ENCODE measurements at regions not wholly inside any gene's neighbourhood (a gene's known extent, or its start where the extent isn't known, plus 50 kb on each side); places are given as distances from the start of the nearest gene placed in this dataset.

DNA sequence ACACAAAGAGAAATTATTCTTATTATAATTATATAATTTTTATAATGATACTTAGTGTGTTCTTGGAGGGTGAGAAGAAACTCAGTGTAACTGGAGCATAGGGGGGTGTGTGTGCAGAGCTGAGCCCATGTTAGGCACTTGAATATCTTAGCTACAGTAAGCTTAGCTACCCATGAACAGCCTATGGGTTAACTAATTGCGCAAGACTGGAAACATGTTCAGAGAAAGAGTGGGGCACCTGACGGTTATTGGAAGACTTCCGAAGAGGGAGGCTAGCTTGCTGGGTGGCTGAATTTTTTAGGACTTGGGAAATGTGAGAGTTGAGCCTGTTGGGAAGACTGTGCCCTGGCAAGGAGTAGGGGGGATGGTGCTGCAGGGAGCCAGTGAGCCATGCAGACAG is 229.2 kb downstream of the SLC4A3 start:
- TF ChIP-seq, protein P1, sequence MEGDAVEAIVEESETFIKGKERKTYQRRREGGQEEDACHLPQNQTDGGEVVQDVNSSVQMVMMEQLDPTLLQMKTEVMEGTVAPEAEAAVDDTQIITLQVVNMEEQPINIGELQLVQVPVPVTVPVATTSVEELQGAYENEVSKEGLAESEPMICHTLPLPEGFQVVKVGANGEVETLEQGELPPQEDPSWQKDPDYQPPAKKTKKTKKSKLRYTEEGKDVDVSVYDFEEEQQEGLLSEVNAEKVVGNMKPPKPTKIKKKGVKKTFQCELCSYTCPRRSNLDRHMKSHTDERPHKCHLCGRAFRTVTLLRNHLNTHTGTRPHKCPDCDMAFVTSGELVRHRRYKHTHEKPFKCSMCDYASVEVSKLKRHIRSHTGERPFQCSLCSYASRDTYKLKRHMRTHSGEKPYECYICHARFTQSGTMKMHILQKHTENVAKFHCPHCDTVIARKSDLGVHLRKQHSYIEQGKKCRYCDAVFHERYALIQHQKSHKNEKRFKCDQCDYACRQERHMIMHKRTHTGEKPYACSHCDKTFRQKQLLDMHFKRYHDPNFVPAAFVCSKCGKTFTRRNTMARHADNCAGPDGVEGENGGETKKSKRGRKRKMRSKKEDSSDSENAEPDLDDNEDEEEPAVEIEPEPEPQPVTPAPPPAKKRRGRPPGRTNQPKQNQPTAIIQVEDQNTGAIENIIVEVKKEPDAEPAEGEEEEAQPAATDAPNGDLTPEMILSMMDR (IDR thresholded peaks at IDR 0.05; ENCODE audit: control extremely low read depth, extremely low read depth): no peak
- ATAC-seq (ENCODE audit: insufficient read depth, low FRiP score) (no peak), DNase-seq (peak in 1 of 3 donors; percentile 63)
- peaks cover 0 to 15% (median 0%) of the 10 kb centered on the region in 5 donors for H3K4me1 ChIP-seq (ENCODE audit: control insufficient read depth in 5 of 5, insufficient read depth in 5 of 5, low read length in 5 of 5)
- no peak overlapping the region for H3K27ac ChIP-seq (ENCODE audit: low read depth in 1 of 2, low read length in 1 of 2)
- WGBS, 2 donors: 63 to 72% methylated on average over 3 of the region's 3 CpGs
- no peaks in the 10 kb centered on the region for H3K36me3 ChIP-seq (ENCODE audit: control insufficient read depth in 4 of 4, insufficient read depth in 4 of 4, low read length in 4 of 4)
- H3K4me3 ChIP-seq: no peak overlapping the region
- H3K27me3 ChIP-seq (ENCODE audit: control insufficient read depth in 3 of 3, insufficient read depth in 3 of 3, low read length in 2 of 3): no peaks in the 10 kb centered on the region
- no peak overlapping the region for H3K9ac ChIP-seq (ENCODE audit: insufficient read depth in 1 of 2, low read length in 2 of 2)
- peaks cover 0 to 5% (median 0%) of the 10 kb centered on the region in 4 donors for H3K9me3 ChIP-seq (ENCODE audit: control insufficient read depth in 4 of 4, insufficient read depth in 3 of 4, low read length in 3 of 4)

DNA sequence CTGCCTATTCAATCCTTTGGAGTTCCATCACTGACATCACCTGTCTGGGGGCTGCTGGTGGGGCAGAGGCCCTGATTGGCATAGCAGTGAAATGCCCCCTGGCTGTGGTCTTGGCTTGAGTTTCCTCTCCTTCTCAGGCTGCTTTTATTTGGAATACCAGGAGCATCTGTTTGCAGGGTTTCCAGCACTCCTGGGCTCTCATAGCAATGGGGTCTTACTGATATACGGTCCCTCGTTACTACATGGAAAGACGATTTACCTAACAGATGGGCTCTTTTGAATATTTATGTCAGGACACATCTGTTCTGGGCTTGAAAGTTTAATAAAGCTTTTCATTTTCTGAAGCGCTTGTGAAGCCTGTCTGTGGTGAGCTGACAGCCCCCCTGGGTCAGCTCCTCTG is 230.3 kb downstream of the SLC4A3 start:
- ATAC-seq (ENCODE audit: insufficient read depth, low FRiP score): no peak
- WGBS, 2 donors: 70 to 76% methylated on average over 4 of the region's 4 CpGs

DNA sequence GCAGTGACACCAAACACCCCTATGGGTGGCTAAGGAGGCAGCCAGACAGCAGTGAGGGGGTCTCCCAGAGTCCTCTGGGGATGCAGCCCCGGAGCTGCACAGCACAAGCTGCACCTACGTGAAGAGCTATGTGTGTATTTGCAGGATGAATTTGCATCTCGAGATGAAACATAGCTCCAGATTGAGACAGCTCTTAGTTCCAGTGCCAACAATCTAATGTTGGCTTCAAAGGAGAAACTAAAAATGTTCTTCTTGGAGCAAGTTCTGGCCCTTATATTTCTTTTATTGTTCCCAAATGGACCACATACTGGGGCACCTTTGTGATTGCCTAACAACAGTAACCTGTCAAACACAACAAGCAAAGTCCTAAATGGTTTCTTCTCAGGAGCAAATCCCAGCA is 233.9 kb downstream of the SLC4A3 start:
- Histone ChIP-seq H3K4me1 (ENCODE audit: control insufficient read depth in 5 of 5, insufficient read depth in 5 of 5, low read length in 5 of 5) (no peaks in the 10 kb centered on the region), H3K9ac (ENCODE audit: insufficient read depth in 1 of 2, low read length in 2 of 2) (no peak overlapping the region), H3K4me3 (no peak overlapping the region), H3K9me3 (ENCODE audit: control insufficient read depth in 4 of 4, insufficient read depth in 3 of 4, low read length in 3 of 4) (no peaks in the 10 kb centered on the region), H3K36me3 (ENCODE audit: control insufficient read depth in 4 of 4, insufficient read depth in 4 of 4, low read length in 4 of 4) (no peaks in the 10 kb centered on the region), H3K27ac (ENCODE audit: low read depth in 1 of 2, low read length in 1 of 2) (no peak overlapping the region), H3K27me3 (ENCODE audit: control insufficient read depth in 3 of 3, insufficient read depth in 3 of 3, low read length in 2 of 3) (peaks cover 0 to 3% (median 0%) of the 10 kb centered on the region in 3 donors)
- no peak for DNase-seq
- 78 to 94% methylated on average over 3 of the region's 3 CpGs for WGBS, 2 donors
- ATAC-seq (ENCODE audit: insufficient read depth, low FRiP score): no peak
- TF ChIP-seq, protein P1 (IDR thresholded peaks at IDR 0.05; ENCODE audit: control extremely low read depth, extremely low read depth): no peak

More for the DNA sequence above, 230.3 kb downstream of the SLC4A3 start:
- H3K9ac ChIP-seq (ENCODE audit: insufficient read depth in 1 of 2, low read length in 2 of 2): no peak overlapping the region
- H3K4me1 ChIP-seq (ENCODE audit: control insufficient read depth in 5 of 5, insufficient read depth in 5 of 5, low read length in 5 of 5): peaks cover 0 to 4% (median 0%) of the 10 kb centered on the region in 5 donors
- peaks cover 0 to 2% (median 0%) of the 10 kb centered on the region in 4 donors for H3K9me3 ChIP-seq (ENCODE audit: control insufficient read depth in 4 of 4, insufficient read depth in 3 of 4, low read length in 3 of 4)
- no peak overlapping the region for H3K4me3 ChIP-seq
- H3K27ac ChIP-seq (ENCODE audit: low read depth in 1 of 2, low read length in 1 of 2): no peak overlapping the region
- DNase-seq: no peak
- H3K36me3 ChIP-seq (ENCODE audit: control insufficient read depth in 4 of 4, insufficient read depth in 4 of 4, low read length in 4 of 4): no peaks in the 10 kb centered on the region
- TF ChIP-seq, protein P1 (IDR thresholded peaks at IDR 0.05; ENCODE audit: control extremely low read depth, extremely low read depth): no peak
- H3K27me3 ChIP-seq (ENCODE audit: control insufficient read depth in 3 of 3, insufficient read depth in 3 of 3, low read length in 2 of 3): no peaks in the 10 kb centered on the region

DNA sequence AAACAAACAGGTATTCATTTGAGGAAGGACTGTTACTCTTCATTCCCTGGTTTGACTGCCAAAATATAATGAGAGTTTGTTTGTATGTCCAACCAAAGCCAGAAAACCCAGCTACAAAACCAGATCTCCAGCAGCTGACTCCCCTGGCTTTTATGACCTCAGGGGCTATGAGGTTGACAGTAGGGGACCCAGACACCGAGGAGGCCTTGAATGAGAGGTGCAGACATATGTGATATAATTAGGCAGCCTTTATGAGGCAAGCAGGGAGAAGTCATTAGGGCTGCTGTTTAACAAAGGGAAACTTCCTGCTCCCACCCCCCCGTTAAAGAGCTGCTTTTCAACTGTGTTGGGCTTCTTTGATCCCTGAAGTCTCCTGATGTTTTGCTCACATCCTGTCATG is 236.7 kb downstream of the SLC4A3 start:
- Histone ChIP-seq H3K9ac (ENCODE audit: insufficient read depth in 1 of 2, low read length in 2 of 2) (no peak overlapping the region), H3K36me3 (ENCODE audit: control insufficient read depth in 4 of 4, insufficient read depth in 4 of 4, low read length in 4 of 4) (no peaks in the 10 kb centered on the region), H3K4me3 (no peak overlapping the region), H3K27ac (ENCODE audit: low read depth in 1 of 2, low read length in 1 of 2) (no peak overlapping the region), H3K4me1 (ENCODE audit: control insufficient read depth in 5 of 5, insufficient read depth in 5 of 5, low read length in 5 of 5) (no peaks in the 10 kb centered on the region), H3K27me3 (ENCODE audit: control insufficient read depth in 3 of 3, insufficient read depth in 3 of 3, low read length in 2 of 3) (peaks cover 0 to 3% (median 0%) of the 10 kb centered on the region in 3 donors), H3K9me3 (ENCODE audit: control insufficient read depth in 4 of 4, insufficient read depth in 3 of 4, low read length in 3 of 4) (no peaks in the 10 kb centered on the region)
- no peak for ATAC-seq (ENCODE audit: insufficient read depth, low FRiP score)
- TF ChIP-seq, protein P1 (IDR thresholded peaks at IDR 0.05; ENCODE audit: control extremely low read depth, extremely low read depth): no peak
- DNase-seq: no peak
- WGBS, 2 donors: 33 to 39% methylated on average over 2 of the region's 2 CpGs

All from lung (tissue), 11 donors.